CD4-positive, alpha-beta memory T cell (primary cell): ENCODE measurements at regions not wholly inside any gene's neighbourhood (a gene's known extent, or its start where the extent isn't known, plus 50 kb on each side); places are given as distances from the start of the nearest gene placed in this dataset.
"Not testable (repeated sequence)": the region's sequence is repeated elsewhere in the genome, so short reads cannot be mapped to it uniquely, and the experiment has no call there.

Source experiments
- CTCF ChIA-PET: fragments of 350-600 bp; sonication (Branson Sonifier 250); formaldehyde crosslinking; loops from one replicate; lab custom pipeline; 2021; ENCODE audit warnings: inconsistent platforms; ENCODE audit not compliant: partially characterized antibody; lab: Charles Lee
- POLR2A ChIA-PET: fragments of 350-600 bp; sonication (Branson Sonifier 250); formaldehyde crosslinking; loops from one replicate; lab custom pipeline; 2021; ENCODE audit not compliant: partially characterized antibody; lab: Charles Lee
- DNase-seq, 5 donors: peaks; one replicate each; pipeline versions ENCODE4 v3.0.0 to v3.0.0-alpha.2; 2020 to 2022; ENCODE audit warnings: mixed read lengths in 1 of 5
- H3K27ac ChIP-seq: one replicate; pipeline ENCODE4 v1.7.0; 2013; ENCODE audit warnings: low read depth, low read length
- H3K27me3 ChIP-seq: 2 replicates; pipeline ENCODE4 v1.7.0; 2013; ENCODE audit warnings: mild to moderate bottlenecking, low read length, moderate library complexity; ENCODE audit not compliant: insufficient read depth
- H3K36me3 ChIP-seq: 2 replicates; pipeline ENCODE4 v1.7.0; 2013; ENCODE audit warnings: mild to moderate bottlenecking, low read length, moderate library complexity; ENCODE audit not compliant: insufficient read depth
- H3K4me1 ChIP-seq: 2 replicates; pipeline ENCODE4 v1.7.0; 2013; ENCODE audit warnings: mild to moderate bottlenecking, low read length, moderate library complexity; ENCODE audit not compliant: insufficient read depth
- H3K4me3 ChIP-seq, 2 donors: one replicate each; pipeline ENCODE4 v1.7.0; 2013; ENCODE audit warnings: low read length in 2 of 2, mild to moderate bottlenecking in 1 of 2
- H3K9me3 ChIP-seq, 2 donors: one replicate each; pipeline ENCODE4 v1.7.0; 2013; ENCODE audit warnings: low read length in 2 of 2, control low read depth in 1 of 2; ENCODE audit not compliant: control insufficient read depth in 1 of 2
- H3K27ac Mint-ChIP-seq, 7 donors: one replicate each; pipeline ENCODE4 v1.8.0; 2020 to 2021; ENCODE audit warnings: mixed read lengths in 7 of 7, mild to moderate bottlenecking in 6 of 7, inconsistent platforms in 3 of 7, moderate library complexity in 3 of 7
- H3K27me3 Mint-ChIP-seq, 2 donors: one replicate each; pipeline ENCODE4 v1.8.0; 2020 to 2021; ENCODE audit warnings: mixed read lengths in 2 of 2
- H3K36me3 Mint-ChIP-seq, 2 donors: one replicate each; pipeline ENCODE4 v1.8.0; 2020 to 2021; ENCODE audit warnings: mixed read lengths in 2 of 2, inconsistent platforms in 1 of 2, mild to moderate bottlenecking in 1 of 2
- H3K4me1 Mint-ChIP-seq, 4 donors: one replicate each; pipeline ENCODE4 v1.8.0; 2020 to 2021; ENCODE audit warnings: mixed read lengths in 4 of 4, mild to moderate bottlenecking in 1 of 4
- H3K4me3 Mint-ChIP-seq, 8 donors: one replicate each; pipeline ENCODE4 v1.8.0; 2020 to 2021; ENCODE audit warnings: mixed read lengths in 8 of 8, mild to moderate bottlenecking in 7 of 8, moderate library complexity in 6 of 8, inconsistent platforms in 3 of 8
- H3K9me3 Mint-ChIP-seq, 8 donors: one replicate each; pipeline ENCODE4 v1.8.0; 2020 to 2021; ENCODE audit warnings: mixed read lengths in 8 of 8, mild to moderate bottlenecking in 5 of 8, inconsistent platforms in 3 of 8, moderate library complexity in 1 of 8
- intact Hi-C: fragments of 100-400 bp; cut with micrococcal nuclease; formaldehyde crosslinking; loops from one replicate; pipeline ENCODE4 v1.15.1; 2023

- no peaks in the 10 kb centered on the region for H3K9me3 Mint-ChIP-seq
- Histone ChIP-seq H3K4me3 (no peak overlapping the region), H3K4me1 (no peaks in the 10 kb centered on the region), H3K27ac (no peak overlapping the region), H3K9me3 (no peaks in the 10 kb centered on the region), H3K27me3 (peaks cover 13% of the 10 kb centered on the region), H3K36me3 (no peaks in the 10 kb centered on the region)
- no peak overlapping the region for H3K27ac Mint-ChIP-seq
- ChIA-PET CTCF (interaction anchor here (0.7 kb wide), 1 partner anchor 11 kb away, joined by 3 read pairs; no protein-coding TSS in a partner anchor), POLR2A (no interaction called here)
- H3K4me3 Mint-ChIP-seq, result no peak overlapping the region
- no peaks in the 10 kb centered on the region for H3K27me3 Mint-ChIP-seq
- intact Hi-C loops, result no loop called here
- DNase-seq, result no peak
- no peaks in the 10 kb centered on the region for H3K36me3 Mint-ChIP-seq
- H3K4me1 Mint-ChIP-seq, result no peaks in the 10 kb centered on the region
Measured at GRCh38 chr16:22643886-22644285, 133.2 kb downstream of the NPIPB5 start.

DNA sequence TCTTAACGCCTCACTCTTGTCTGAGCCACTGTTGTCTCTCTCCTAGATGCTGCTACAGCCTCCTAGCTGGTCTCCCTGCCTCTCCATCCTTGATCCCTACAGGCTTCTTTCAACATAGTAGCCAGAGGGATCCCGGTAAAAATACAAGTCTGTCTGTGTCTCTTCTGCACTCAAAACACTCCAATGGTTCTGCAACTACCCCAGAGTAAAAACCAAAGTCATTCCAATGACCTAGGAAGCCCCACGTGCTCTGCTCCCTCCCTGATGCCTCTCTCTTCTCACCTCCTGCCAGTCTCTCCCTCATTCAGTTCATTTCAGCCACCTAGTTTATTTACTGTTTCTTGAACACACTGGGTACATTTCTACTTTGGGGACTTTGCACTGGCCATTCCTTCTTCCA lies 135.2 kb downstream of the NPIPB5 start:
- H3K4me1 Mint-ChIP-seq, result no peaks in the 10 kb centered on the region
- intact Hi-C loops, result no loop called here
- POLR2A ChIA-PET, result no interaction called here
- H3K4me3 Mint-ChIP-seq, result no peak overlapping the region
- H3K27ac Mint-ChIP-seq, result no peak overlapping the region
- CTCF ChIA-PET, result no interaction called here
- no peaks in the 10 kb centered on the region for H3K36me3 Mint-ChIP-seq
- no peaks in the 10 kb centered on the region for H3K4me1 ChIP-seq
- H3K9me3 ChIP-seq, result no peaks in the 10 kb centered on the region
- no peak overlapping the region for H3K27ac ChIP-seq
- no peak overlapping the region for H3K4me3 ChIP-seq
- no peaks in the 10 kb centered on the region for H3K36me3 ChIP-seq
- DNase-seq, result no peak
- H3K27me3 ChIP-seq, result peaks cover 13% of the 10 kb centered on the region
- H3K9me3 Mint-ChIP-seq, result peaks cover 0 to 3% (median 0%) of the 10 kb centered on the region in 8 donors
- peaks cover 0 to 3% of the 10 kb centered on the region in 2 donors for H3K27me3 Mint-ChIP-seq

- Histone ChIP-seq H3K4me3 (no peak overlapping the region), H3K9me3 (no peaks in the 10 kb centered on the region), H3K36me3 (no peaks in the 10 kb centered on the region), H3K4me1 (no peaks in the 10 kb centered on the region), H3K27me3 (peaks cover 13% of the 10 kb centered on the region), H3K27ac (no peak overlapping the region)
- DNase-seq, result no peak
- H3K27me3 Mint-ChIP-seq, result peaks cover 0 to 6% of the 10 kb centered on the region in 2 donors
- ChIA-PET POLR2A (no interaction called here), CTCF (no interaction called here)
- no peak overlapping the region for H3K4me3 Mint-ChIP-seq
- no peak overlapping the region for H3K27ac Mint-ChIP-seq
- H3K4me1 Mint-ChIP-seq, result no peaks in the 10 kb centered on the region
- H3K9me3 Mint-ChIP-seq, result peaks cover 0 to 3% (median under 1%) of the 10 kb centered on the region in 8 donors
- intact Hi-C loops, result no loop called here
- H3K36me3 Mint-ChIP-seq, result no peaks in the 10 kb centered on the region
Measured at GRCh38 chr16:22646948-22647556, 136.4 kb downstream of the NPIPB5 start.

DNA sequence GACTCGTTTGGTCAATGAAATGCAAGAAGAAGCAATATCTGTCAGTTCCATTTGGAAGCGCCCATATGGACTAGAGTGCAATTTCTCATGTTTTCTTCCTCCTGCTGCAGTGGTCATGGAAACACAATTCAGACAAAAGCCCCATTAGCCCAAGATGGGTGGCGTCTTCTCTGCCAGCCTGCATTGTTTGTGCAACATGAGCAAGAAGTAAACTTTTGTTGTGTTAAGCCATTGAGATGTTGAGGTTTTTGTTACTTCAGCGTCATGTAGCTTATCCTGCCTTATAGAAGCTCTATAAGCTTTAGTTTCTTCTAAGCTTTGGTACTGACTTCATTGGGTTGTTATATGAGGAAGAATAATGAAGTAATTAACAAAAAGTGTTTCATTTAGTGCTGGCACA lies 137.4 kb downstream of the NPIPB5 start:
- Histone ChIP-seq H3K9me3 (no peaks in the 10 kb centered on the region), H3K4me3 (no peak overlapping the region), H3K4me1 (no peaks in the 10 kb centered on the region), H3K36me3 (no peaks in the 10 kb centered on the region), H3K27ac (no peak overlapping the region), H3K27me3 (peaks cover 13% of the 10 kb centered on the region)
- H3K9me3 Mint-ChIP-seq, result peaks cover 0 to 3% (median under 1%) of the 10 kb centered on the region in 8 donors
- POLR2A ChIA-PET, result no interaction called here
- H3K27ac Mint-ChIP-seq, result no peak overlapping the region
- CTCF ChIA-PET, result no interaction called here
- intact Hi-C loops, result no loop called here
- H3K27me3 Mint-ChIP-seq, result peaks cover under 1 to 8% of the 10 kb centered on the region in 2 donors
- DNase-seq, result no peak
- no peaks in the 10 kb centered on the region for H3K36me3 Mint-ChIP-seq
- no peak overlapping the region for H3K4me3 Mint-ChIP-seq
- no peaks in the 10 kb centered on the region for H3K4me1 Mint-ChIP-seq

- Mint-ChIP-seq H3K27me3 (peaks cover 6 to 14% of the 10 kb centered on the region in 2 donors), H3K4me3 (no peak overlapping the region), H3K9me3 (peaks cover 0 to 3% (median under 1%) of the 10 kb centered on the region in 8 donors), H3K4me1 (no peaks in the 10 kb centered on the region), H3K36me3 (no peaks in the 10 kb centered on the region), H3K27ac (no peak overlapping the region)
- ChIA-PET CTCF (no interaction called here), POLR2A (no interaction called here)
- H3K9me3 ChIP-seq, result no peaks in the 10 kb centered on the region
- intact Hi-C loops, result no loop called here
- H3K4me1 ChIP-seq, result no peaks in the 10 kb centered on the region
- H3K4me3 ChIP-seq, result no peak overlapping the region
- no peak for DNase-seq
- no peaks in the 10 kb centered on the region for H3K36me3 ChIP-seq
- H3K27ac ChIP-seq, result no peak overlapping the region
- peaks cover 11% of the 10 kb centered on the region for H3K27me3 ChIP-seq
Measured at GRCh38 chr16:22648941-22649340, 138.2 kb downstream of the NPIPB5 start.

DNA sequence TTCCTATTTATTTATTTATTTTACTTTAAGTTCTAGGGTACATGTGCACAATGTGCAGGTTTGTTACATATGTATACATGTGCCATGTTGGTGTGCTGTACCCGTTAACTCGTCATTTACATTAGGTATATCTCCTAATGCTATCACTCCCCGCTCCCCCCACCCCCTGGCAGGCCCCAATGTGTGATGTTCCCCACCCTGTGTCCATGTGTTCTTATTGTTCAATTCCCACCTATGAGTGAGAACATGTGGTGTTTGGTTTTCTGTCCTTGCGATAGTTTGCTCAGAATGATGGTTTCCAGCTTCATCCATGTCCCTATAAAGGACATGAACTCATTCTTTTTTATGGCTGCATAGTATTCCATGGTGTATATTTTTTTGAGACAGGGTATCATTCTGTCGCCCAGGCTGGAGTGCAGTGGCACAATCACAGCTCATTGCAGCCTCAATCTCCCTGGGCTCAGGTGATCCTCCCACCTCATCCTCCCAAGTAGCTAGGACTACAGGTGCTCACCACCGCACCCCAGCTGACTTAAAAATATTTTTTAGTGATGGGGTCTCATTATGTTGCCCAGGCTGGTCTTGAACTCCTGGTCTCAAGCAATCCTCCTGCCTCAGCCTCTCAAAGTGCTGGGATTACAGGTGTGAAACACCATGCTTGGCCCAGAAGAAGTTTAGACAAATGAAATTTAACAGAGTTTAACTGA lies 140.6 kb downstream of the NPIPB5 start:
- H3K27ac ChIP-seq, H3K4me3 ChIP-seq, H3K9me3 ChIP-seq, DNase-seq, H3K36me3 ChIP-seq, H3K36me3 Mint-ChIP-seq, POLR2A ChIA-PET, H3K9me3 Mint-ChIP-seq, H3K27ac Mint-ChIP-seq, H3K4me1 ChIP-seq, H3K27me3 ChIP-seq, H3K4me3 Mint-ChIP-seq, intact Hi-C loops, H3K4me1 Mint-ChIP-seq, CTCF ChIA-PET: not testable (repeated sequence)
- peaks cover 11 to 17% of the 10 kb centered on the region in 2 donors for H3K27me3 Mint-ChIP-seq

GRCh38 chr16:22652463-22652845 lies 141.8 kb downstream of the NPIPB5 start:
- no peak overlapping the region for H3K27ac ChIP-seq
- no peak for DNase-seq
- no peak overlapping the region for H3K4me3 Mint-ChIP-seq
- no peaks in the 10 kb centered on the region for H3K4me1 ChIP-seq
- intact Hi-C loops, result no loop called here
- H3K27ac Mint-ChIP-seq, result no peak overlapping the region
- no peak overlapping the region for H3K4me3 ChIP-seq
- H3K36me3 Mint-ChIP-seq, result no peaks in the 10 kb centered on the region
- CTCF ChIA-PET, result no interaction called here
- H3K9me3 Mint-ChIP-seq, result peaks cover 0 to 8% (median under 1%) of the 10 kb centered on the region in 8 donors
- H3K27me3 Mint-ChIP-seq, result peaks cover 11 to 17% of the 10 kb centered on the region in 2 donors
- no peaks in the 10 kb centered on the region for H3K9me3 ChIP-seq
- peaks cover 6% of the 10 kb centered on the region for H3K27me3 ChIP-seq
- no peaks in the 10 kb centered on the region for H3K36me3 ChIP-seq
- H3K4me1 Mint-ChIP-seq, result no peaks in the 10 kb centered on the region
- POLR2A ChIA-PET, result no interaction called here
